Dermis blood vessel endothelial cell (primary cell): ENCODE measurements at regions not wholly inside any gene's neighbourhood (a gene's known extent, or its start where the extent isn't known, plus 50 kb on each side); places are given as distances from the start of the nearest gene placed in this dataset.
A peak's percentile ranks its signal among the peaks of the same experiment; 100 is the strongest.
"Not testable (repeated sequence)": the region's sequence is repeated elsewhere in the genome, so short reads cannot be mapped to it uniquely, and the experiment has no call there.

ENCODE experiments used
- DNase-seq: peaks from one replicate; pipeline ENCODE4 v3.0.0; 2010

DNA sequence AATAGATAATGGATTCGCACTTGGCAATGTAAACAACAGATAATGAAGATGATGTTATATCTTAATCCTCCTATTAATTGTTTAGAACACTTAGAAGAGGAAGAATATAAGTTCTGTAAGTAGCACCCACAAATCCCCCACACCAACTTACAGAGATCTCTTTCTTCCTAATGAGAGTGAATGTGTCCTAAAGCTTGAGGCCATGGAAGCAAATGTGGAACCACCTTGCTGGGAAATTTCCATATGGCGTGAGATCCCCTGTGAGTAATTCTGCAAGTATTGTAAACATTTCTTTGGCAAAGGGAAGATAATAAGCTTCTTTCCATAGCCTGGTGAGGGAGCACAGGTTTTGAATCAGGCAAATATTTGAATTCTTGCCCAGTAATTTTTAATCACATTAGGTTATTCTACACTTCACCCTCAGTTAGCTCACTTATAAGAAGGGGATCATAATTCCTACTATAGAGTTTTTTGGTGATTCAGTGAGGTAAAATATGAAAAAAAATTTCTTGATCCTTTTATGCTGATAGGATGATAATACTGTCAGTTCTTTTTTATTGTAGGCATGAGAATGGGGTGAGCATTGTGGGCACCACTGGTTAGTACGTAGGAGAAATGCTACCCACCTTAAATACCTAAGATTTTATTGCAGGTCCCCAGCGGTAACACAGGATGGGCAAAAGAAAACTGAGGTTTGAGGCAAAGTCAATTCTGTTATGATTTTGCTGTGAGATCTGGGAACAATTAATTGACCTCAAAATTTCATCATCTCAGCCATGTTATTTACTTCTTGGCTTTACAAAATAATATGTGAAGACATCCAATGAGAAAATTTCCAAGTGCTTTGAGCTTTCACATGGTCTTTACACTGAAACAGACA lies 574.8 kb downstream of the PSAT1 start:
- peak; percentile 85 for DNase-seq

DNA sequence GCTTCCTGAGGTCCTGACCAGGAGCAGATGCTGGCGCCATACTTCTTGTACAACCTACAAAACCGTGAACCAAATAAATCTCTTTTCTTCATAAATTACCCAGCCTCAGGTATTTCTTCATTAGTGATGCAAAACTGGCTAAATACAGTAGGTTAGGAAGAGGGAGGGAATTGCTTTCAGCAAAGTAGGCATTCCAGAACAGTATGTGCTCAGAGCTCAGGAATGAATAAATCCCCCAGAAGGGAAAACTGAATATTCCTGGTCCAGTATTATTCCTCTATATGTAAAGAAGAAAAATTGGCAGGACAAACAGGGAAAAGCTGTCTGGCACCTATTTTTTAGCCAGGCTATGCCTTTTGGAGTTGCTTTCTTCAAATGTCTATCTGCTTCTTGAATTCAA lies 577.1 kb downstream of the PSAT1 start:
- no peak for DNase-seq

DNA sequence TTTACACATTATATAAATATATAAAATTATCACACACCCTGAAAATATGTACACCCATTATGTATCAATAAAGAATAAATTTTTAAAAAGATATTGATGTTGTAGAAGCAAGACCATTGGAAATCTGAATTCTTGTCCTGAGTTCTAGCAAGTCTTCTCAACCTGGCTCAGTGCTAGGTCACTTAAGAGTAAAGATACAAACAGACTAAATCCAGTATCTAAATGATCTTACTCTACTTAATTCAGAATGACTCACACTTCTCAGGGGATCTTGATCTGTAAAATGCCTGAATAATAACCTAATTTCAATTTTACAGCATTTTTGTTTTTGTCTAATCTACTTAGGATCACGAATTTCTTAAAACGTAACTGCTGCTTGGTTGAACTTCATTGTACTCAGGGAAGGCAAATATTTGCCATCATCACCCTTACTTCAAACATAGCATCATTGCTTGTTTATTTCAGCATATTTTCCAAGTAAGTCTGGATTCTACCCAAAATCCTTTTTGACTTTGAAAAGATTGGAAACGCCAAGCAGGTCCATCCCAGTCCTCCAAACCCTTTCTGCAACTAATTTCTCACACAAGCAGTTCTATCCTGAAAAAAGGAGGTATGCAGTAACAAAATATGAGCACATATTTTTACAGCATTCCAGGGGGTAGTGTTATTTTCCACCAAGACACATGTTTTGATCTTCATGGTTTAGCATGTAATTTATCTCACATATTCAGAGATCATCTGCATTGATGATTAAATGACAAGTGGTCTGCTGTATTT lies 582.6 kb downstream of the PSAT1 start:
- DNase-seq, result no peak

DNA sequence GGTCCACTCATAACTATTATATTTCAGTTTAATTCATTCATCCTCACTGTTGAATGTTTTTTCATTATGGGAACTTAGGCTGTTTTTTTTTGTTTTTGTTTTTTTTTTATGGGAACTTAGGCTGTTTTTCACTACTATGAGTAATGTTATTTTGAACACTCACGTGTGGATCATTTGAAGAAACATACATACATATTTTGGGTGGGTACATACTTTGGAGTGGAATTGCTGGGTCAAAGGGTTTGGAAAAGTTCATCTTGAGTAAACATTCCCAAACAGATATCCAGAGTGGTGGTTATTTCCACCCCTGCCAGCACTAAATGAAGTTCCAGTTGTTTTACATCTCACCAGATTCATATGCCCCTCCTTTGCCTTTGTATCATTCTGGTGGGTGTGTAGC lies 584.4 kb downstream of the PSAT1 start:
- DNase-seq, result no peak

DNA sequence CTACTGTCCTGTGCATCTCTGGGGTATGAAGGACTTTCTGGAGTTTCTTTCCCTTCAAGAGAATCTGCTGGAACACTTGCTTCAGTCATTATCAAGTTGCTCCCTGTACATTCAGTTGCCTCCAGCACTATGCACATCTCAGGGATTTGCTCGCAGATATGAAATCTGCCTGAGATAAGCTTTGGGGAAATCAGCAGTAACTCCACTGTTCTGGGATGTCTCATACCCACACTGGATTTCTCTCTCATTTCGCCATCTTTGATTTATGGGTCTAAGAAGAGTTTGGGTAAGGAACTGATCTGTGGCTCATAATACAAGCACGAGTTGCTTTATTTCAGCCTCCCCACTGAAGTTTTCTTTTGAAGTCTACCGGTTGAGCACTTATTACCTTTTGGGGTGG lies 585.6 kb downstream of the PSAT1 start:
- no peak for DNase-seq

DNA sequence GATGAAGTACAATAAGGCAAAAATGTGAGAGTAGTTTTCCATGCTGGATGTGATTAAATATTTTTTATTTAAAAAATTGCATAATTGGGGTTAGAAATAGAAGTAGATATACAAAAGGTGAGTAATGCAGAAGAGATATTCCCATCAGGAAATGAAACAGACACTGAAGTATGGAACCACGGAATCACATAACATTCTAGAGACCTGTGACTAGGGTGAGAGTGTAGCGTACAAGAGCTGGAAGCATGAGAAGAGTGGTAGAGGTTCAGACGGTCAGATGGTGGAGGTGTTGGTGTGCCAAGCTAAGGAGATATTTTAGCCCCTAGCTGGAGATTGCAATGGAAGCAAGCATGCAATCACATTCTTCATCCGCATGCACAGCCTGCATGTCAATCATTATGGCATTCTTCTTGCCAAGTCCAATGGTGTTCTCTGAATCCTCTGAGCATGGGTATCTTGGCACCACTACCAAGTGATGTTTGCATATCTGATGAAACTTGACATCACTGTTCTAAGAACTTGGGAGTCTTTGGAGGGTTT lies 587.8 kb downstream of the PSAT1 start:
- DNase-seq, result no peak

DNA sequence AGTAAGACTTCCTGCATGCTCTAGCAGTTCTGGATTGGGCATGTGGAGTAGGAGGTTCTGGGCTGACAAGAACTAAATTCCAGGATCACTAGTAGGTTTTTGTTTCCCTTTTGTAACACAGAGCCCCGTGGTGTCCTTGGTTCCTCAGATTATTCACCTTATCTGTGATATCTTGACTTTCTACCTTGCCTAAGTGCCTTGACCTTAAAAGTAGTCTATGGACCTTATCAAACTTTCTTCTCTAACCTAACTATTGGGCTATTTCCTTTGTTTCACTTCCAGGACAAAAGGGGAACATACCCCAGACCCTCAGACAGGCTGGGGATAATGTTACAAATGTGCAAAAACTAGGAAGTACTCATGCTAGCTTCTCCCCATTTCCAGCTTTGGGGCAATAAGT lies 595.3 kb downstream of the PSAT1 start:
- no peak for DNase-seq

DNA sequence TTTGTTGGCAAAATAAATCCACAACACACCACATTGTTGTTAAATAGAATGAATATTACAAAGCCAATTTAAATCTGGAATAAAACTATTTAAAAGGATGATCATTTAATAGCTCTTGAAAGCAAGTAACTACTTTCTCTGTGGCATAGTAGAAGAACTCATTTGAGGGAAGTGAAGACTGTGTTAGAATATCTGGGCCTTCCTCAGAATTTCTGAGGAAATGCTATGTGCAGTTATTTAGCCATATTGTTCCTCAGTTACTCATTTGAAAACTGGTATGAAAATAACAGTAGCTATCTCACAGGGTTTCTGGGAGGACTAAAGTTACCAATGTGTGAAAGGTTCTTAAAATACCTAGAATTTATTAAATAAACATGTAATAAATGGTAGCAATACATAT lies 595.8 kb downstream of the PSAT1 start:
- DNase-seq, result no peak

DNA sequence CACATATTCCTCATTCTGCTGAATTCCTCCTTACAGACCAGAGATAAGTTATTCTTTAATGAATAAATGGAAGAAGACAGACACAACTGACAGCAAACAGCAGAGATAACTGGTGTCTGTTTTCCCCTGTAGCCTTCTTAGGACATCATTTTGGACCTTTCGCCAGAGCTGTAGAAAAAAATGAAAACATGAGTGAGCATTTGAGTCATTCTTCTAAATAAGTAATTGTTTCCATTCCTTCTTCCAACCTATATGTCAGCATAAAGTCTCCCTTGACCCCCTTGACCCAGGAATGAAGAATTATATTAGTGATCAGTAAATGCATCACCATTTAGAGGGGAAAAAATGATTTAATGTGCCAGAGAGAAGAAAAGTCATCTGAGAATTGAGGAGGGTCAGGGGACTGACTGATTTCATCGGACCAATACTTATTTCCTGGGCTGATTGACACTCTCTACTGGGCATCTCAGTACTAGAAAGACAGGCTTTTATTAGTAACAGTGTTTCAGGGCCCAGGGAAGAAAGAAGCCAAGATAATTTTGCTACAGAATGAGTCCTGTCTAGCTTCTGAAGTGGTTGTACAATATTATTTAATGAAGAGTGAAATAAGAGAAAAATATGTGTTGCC lies 597.0 kb downstream of the PSAT1 start:
- DNase-seq, result no peak

DNA sequence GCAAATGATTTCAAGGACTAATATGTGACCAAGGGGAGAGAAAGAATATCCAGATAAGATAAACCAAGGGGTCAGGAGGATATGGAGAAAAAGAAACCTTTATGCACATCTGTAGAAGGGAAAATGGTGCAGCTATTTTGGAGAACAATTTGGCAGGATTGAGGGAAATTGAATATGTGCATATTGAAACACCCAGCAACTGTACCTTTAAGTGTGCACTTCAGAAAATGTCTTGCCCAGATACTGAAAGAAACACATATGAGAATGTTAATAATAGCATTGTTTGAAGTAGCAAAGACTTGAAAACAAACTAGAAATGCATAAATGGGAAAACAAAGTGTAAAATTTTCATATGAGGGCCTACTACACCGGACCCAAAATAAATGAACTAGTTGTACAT lies 599.6 kb downstream of the PSAT1 start:
- no peak for DNase-seq

DNA sequence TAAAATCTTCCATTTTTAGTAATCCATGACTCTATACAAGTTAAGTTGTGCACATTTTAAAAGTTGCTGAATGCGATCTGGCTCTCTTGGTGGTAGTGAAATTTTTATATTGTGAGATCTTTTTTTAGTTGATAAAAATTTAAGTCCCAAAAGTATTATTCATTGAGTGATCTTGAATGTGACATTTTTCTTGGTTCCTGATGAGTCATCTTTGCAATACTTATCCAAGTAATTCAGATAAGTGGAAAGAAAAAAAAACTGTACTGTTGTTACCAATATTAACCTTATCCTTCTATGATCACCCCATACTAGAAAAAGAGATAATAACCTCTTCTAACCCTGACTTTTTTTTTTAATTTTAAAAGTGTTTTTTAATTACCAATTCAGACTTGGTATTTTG lies 601.3 kb downstream of the PSAT1 start:
- peak; percentile 20 for DNase-seq

DNA sequence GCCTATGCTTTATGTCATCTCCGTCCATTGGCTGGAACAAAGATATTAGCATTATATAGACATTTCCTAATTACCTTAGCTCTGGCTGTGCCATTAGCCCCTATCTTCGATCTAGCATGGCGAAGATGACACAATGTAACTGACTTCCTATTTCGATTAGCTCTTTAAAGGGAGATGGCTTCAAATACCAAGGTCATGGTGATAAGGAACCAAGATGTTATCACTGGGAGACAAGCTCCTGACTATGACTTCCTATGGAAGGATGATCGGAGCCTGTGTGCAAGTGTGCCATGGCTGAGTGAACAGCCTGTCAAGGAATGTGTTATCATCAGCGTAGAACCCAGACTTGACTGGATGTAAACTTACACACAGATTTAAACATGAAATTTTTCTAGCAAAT lies 602.1 kb downstream of the PSAT1 start:
- no peak for DNase-seq

DNA sequence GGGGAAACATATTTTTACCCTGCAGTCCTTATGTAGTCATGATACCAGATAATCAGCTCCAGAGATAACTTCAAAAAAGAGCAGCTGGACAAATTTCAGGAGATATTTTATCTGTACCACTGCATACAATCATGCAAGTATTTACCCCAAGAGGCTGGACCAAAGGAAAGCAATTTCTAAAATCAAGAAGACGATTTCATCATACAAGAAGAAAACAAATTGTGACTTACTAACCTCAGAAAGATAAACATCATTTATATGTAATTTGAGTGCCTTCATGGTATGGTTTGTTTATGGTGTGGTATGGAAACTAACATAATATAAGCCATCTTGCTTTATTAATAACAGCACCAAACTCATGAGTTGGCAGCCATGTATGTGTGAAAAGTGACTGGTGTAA lies 603.6 kb downstream of the PSAT1 start:
- DNase-seq, result no peak

DNA sequence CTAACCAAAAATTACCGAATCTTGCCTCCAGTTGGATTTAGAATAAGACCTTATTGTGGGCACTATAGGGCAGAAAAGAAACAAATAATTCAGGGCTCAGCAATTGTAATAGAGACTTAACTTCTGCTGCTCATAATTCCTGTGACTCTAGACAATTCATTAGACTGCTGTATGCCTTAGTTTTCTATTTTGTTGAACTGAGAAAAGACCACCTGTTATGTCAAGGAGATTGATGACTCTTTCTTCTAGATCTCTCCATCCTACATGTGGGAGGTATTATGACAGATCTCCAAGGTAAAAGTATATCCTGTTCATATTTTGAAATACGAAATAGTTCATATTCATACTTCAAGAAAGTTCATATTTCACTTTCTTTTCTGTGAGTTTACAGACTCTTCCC lies 605.1 kb downstream of the PSAT1 start:
- no peak for DNase-seq

DNA sequence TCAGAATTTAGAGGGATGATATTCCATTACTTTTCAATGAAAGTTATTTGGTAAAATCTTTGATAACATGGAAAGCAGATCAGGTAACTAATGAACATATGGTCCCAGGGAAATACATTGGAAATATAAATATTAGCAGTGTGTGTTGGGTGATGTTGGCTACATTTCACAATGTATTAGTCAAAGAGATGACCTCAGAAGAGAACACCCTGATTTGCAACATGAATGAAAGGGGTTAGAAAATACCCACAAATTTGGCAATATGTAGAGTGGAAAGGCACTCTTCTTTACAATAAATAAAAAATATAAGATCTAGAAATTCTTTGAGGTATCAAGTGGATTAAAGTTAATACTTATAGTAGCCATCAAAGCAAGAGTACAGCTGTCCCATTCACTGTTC lies 606.7 kb downstream of the PSAT1 start:
- DNase-seq, result no peak

DNA sequence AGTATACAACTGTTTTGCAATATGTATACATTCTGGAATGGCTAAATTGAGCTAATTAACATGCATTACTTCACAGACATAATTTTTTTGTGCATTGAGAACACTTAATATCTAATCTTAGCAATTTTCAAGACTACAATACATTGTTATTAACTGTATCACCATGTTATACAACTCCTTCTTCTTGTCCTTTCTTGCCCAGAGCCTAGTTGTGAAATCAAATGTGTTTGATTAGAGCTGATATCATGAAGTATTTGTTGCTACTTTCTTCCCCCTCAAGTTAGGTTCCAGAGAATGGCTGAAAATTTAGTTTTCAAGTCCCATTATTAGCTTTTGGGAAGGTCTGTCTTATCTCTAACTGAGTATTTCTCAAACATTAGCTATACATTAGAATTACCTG lies 607.8 kb downstream of the PSAT1 start:
- no peak for DNase-seq

DNA sequence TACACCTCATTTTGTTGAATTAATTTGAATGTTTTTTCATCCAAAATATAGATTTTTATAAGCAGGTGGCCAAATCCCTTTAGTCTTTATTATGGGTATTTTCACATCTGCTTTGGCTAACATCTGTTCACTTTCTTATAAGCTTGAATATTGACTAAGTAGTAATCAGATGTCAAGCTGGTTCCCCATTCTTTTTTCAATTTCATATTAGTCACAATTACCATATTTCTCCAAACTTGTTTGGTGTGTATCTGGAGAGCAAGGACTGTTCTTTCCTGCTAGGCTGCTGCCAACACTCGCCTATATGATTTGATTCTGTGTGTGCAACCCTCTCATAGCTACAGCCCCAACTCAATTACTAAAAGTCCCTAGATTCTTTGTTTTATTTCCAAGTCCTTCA lies 608.5 kb downstream of the PSAT1 start:
- DNase-seq, result no peak

DNA sequence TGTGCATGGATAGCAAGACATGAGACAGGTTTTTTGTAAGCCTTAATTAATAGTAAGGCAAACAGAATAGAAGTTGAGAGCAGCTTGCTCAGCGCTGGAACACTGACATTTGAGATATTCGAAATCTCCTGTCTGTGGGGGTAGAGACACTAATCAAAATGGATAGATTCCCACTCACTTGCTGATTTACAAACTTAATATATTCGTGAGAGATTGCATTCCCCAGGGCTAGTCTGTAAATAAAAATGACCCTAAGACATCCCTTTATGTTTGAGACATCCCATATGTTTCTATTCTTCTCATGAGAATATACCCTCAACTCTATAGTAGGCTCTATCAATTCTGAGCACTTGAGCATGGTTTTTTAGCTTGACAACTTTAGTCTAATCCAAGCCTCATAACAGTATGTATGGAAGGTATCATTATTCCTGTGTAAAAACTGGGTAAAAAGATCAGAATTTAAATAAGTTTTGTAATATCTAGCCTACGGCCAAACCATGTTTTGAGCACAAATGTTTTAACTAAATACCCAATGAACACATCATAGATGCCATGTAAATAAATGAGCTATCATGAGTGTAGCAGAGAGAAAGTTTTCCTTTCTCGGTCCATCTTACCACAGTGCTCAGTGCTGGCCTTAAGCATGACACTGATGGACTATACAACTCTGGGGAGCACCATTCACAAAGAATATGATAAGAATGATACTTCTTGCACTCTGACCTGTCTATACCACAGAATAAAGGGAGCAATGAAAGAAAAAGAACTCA lies 609.2 kb downstream of the PSAT1 start:
- DNase-seq, result no peak

DNA sequence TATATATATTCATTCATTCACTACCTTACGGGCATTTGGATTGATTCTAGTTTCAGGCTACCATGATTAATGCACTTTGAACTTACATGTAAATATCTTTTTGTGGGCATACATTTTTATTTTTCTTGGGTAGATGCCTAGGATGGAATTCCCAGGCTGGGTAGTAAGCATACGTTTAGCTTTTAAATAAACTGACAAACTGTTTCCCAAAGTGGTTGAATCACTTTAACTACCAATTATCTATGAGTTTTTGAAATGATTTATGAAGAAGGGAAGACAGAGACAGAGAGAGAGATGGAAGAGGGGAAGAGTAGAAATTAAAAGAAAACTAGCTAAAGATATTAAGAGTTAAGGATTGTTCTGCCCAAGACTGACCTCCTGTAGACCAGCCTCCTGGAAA lies 612.6 kb downstream of the PSAT1 start:
- no peak for DNase-seq

DNA sequence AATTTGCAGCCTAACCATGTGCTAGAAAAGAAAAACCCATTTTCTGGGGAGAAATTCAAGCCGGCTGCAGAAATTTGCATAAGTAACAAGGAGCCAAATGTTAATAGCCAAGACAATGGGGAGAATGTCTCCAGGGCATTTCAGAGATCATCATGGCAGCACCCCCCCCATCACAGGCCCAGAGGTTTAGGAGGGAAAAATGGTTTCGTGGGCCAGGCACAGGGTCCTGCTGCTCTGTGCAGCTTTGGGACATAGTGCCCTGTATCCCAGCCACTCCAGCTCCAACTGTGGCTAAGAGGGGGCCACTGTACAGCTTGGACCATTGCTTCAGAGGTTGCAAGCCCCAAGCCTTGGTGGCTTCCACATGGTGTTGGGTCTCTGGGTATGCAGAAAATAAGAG lies 620.0 kb downstream of the PSAT1 start:
- not testable (repeated sequence) for DNase-seq

DNA sequence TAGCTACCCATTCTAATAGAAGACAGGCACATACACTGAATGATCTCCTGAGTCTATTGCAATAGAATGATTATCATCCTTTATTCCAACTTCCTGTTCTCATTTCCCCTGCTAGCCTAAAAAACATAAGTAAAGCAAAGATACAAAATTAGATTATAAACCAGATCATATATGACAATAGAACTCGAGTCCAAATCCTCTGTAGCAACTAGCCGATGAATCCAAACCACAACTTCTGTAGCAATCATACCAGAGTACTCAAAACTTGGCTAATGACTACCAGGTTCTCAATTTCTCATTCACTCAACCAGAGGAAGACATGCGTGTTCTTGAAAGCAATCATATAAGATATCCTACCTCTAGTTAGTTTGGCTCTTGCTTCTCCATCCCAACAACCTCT lies 622.1 kb downstream of the PSAT1 start:
- no peak for DNase-seq

DNA sequence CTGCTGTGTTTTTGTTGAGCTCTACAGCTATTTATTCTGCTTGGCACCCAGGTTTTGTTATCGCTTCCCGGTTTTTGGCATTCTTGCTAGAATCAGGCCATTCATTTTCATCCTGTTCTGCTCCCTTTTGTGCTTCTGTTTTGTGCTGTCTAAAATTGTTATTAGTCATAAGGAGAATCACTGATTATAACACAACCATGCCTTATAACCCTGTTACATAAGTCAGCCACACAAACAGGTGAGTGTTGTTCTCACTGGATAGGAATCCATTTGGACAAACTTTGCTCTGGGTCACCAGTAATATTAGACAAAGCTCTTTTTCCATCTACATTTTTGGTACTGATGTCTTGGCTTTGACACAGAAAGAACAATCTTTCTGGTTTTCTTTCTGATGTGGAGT lies 622.8 kb downstream of the PSAT1 start:
- DNase-seq, result no peak

DNA sequence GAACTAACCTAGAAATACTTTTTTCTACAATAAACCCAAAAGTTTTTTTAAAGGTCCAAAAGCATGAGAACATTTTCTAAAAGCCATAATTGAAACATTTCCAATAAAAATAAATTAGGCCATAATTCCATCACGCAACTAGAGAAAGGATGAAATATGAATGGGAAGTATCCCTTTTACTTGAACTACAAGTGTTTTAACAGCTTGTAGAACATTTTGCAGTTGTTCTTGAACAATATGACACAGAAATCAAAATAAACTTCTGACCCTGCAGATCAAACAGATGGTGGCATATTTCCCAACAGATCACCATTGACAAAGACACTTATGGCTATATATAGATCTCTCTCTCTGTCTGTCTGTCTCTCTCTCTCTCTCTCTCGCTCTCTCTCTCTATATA lies 624.4 kb downstream of the PSAT1 start:
- DNase-seq, result peak; percentile 33
